ENCODE measurements at regions not wholly inside any gene's neighbourhood (a gene's known extent, or its start where the extent isn't known, plus 50 kb on each side); places are given as distances from the start of the nearest gene placed in this dataset.

- Histone ChIP-seq H3K9ac (ENCODE audit: low read length) (no peak overlapping the region), H3K4me3 (ENCODE audit: control extremely low read depth in 1 of 5, extremely low read depth in 1 of 5, insufficient read depth in 1 of 5, low read depth in 2 of 5, low read length in 4 of 5) (no peak overlapping the region), H3K4me2 (replicated peaks; ENCODE audit: low read depth, low read length, poor library complexity, severe bottlenecking) (no peak overlapping the region), H3K9me3 (ENCODE audit: control extremely low read depth in 1 of 3, control insufficient read depth in 2 of 3, insufficient read depth in 1 of 3, low read length in 2 of 3) (no peaks in the 10 kb centered on the region), H3K79me2 (ENCODE audit: control insufficient read depth, insufficient read depth, low read length) (no peaks in the 10 kb centered on the region), H2AFZ (ENCODE audit: insufficient read depth, low read depth, low read length, poor library complexity, severe bottlenecking) (no peak overlapping the region), H4K20me1 (ENCODE audit: control insufficient read depth, insufficient read depth, low read length, poor library complexity, severe bottlenecking) (no peaks in the 10 kb centered on the region), H3K36me3 (replicated peaks in 1 of 2; ENCODE audit: control extremely low read depth in 1 of 2, control insufficient read depth in 1 of 2, extremely low read depth in 1 of 2, insufficient read depth in 2 of 2, low read length in 1 of 2) (no peaks in the 10 kb centered on the region), H3K4me1 (ENCODE audit: control insufficient read depth in 2 of 2, insufficient read depth in 2 of 2, low read length in 2 of 2) (peaks cover 0 to 3% of the 10 kb centered on the region in 2 donors), H3K27me3 (replicated peaks in 1 of 4; ENCODE audit: control extremely low read depth in 1 of 4, control insufficient read depth in 3 of 4, insufficient read depth in 4 of 4, low read length in 3 of 4) (no peaks in the 10 kb centered on the region), H3K27ac (ENCODE audit: low read length in 2 of 2) (no peak overlapping the region)
- Mint-ChIP-seq H3K27ac (no peak overlapping the region), H3K4me3 (no peak overlapping the region), H3K27me3 (no peaks in the 10 kb centered on the region), H3K4me1 (peaks cover 9% of the 10 kb centered on the region), H3K9me3 (ENCODE audit: insufficient read depth) (no peaks in the 10 kb centered on the region)
- TF ChIP-seq EZH2 (IDR thresholded peaks at IDR 0.05; ENCODE audit: borderline replicate concordance, insufficient read depth, low read depth, low read length, poor library complexity, severe bottlenecking) (no peak), CTCF (IDR thresholded peaks at IDR 0.05) (no peak)
- DNase-seq (no peak), ATAC-seq (ENCODE audit: low read depth) (no peak)
- ChIA-PET CTCF (no interaction called here), POLR2A (no interaction called here)
- intact Hi-C loops (cut with micrococcal nuclease): no loop called here
Measured at GRCh38 chr17:70624211-70624610, 454.9 kb downstream of the KCNJ2 start.

GRCh38 chr17:70629902-70630301 lies 460.6 kb downstream of the KCNJ2 start:
- H3K4me3 Mint-ChIP-seq: no peak overlapping the region
- no peak overlapping the region for H3K27ac Mint-ChIP-seq
- Histone ChIP-seq H3K4me2 (replicated peaks; ENCODE audit: low read depth, low read length, poor library complexity, severe bottlenecking) (no peak overlapping the region), H3K79me2 (ENCODE audit: control insufficient read depth, insufficient read depth, low read length) (no peaks in the 10 kb centered on the region), H3K9me3 (ENCODE audit: control extremely low read depth in 1 of 3, control insufficient read depth in 2 of 3, insufficient read depth in 1 of 3, low read length in 2 of 3) (no peaks in the 10 kb centered on the region), H4K20me1 (ENCODE audit: control insufficient read depth, insufficient read depth, low read length, poor library complexity, severe bottlenecking) (no peaks in the 10 kb centered on the region), H3K27me3 (replicated peaks in 1 of 4; ENCODE audit: control extremely low read depth in 1 of 4, control insufficient read depth in 3 of 4, insufficient read depth in 4 of 4, low read length in 3 of 4) (no peaks in the 10 kb centered on the region), H2AFZ (ENCODE audit: insufficient read depth, low read depth, low read length, poor library complexity, severe bottlenecking) (no peak overlapping the region), H3K36me3 (replicated peaks in 1 of 2; ENCODE audit: control extremely low read depth in 1 of 2, control insufficient read depth in 1 of 2, extremely low read depth in 1 of 2, insufficient read depth in 2 of 2, low read length in 1 of 2) (no peaks in the 10 kb centered on the region), H3K9ac (ENCODE audit: low read length) (no peak overlapping the region), H3K4me1 (ENCODE audit: control insufficient read depth in 2 of 2, insufficient read depth in 2 of 2, low read length in 2 of 2) (no peaks in the 10 kb centered on the region), H3K27ac (ENCODE audit: low read length in 2 of 2) (no peak overlapping the region), H3K4me3 (ENCODE audit: control extremely low read depth in 1 of 5, extremely low read depth in 1 of 5, insufficient read depth in 1 of 5, low read depth in 2 of 5, low read length in 4 of 5) (no peak overlapping the region)
- ATAC-seq (ENCODE audit: low read depth) (no peak), DNase-seq (no peak)
- H3K4me1 Mint-ChIP-seq: no peaks in the 10 kb centered on the region
- no peaks in the 10 kb centered on the region for H3K27me3 Mint-ChIP-seq
- ChIA-PET POLR2A (no interaction called here), CTCF (interaction anchor here (1.0 kb wide), 2 partner anchors 1060 to 1107 kb away, joined by 4 to 5 read pairs; no protein-coding TSS in a partner anchor)
- intact Hi-C loops (cut with micrococcal nuclease): loop anchor here (5.0 kb wide), 1 partner anchor 1063 kb away; no protein-coding TSS in a partner anchor
- H3K9me3 Mint-ChIP-seq (ENCODE audit: insufficient read depth): no peaks in the 10 kb centered on the region
- TF ChIP-seq EZH2 (IDR thresholded peaks at IDR 0.05; ENCODE audit: borderline replicate concordance, insufficient read depth, low read depth, low read length, poor library complexity, severe bottlenecking): no peak
- no peak for TF ChIP-seq CTCF (IDR thresholded peaks at IDR 0.05)
- WGBS (ENCODE audit: insufficient coverage): no CpG with 5 or more reads among the region's 4 CpGs

Data from B cell (primary cell).